ENCODE measurements at regions not wholly inside any gene's neighbourhood (a gene's known extent, or its start where the extent isn't known, plus 50 kb on each side); places are given as distances from the start of the nearest gene placed in this dataset.
"Not testable (repeated sequence)": the region's sequence is repeated elsewhere in the genome, so short reads cannot be mapped to it uniquely, and the experiment has no call there.

DNA sequence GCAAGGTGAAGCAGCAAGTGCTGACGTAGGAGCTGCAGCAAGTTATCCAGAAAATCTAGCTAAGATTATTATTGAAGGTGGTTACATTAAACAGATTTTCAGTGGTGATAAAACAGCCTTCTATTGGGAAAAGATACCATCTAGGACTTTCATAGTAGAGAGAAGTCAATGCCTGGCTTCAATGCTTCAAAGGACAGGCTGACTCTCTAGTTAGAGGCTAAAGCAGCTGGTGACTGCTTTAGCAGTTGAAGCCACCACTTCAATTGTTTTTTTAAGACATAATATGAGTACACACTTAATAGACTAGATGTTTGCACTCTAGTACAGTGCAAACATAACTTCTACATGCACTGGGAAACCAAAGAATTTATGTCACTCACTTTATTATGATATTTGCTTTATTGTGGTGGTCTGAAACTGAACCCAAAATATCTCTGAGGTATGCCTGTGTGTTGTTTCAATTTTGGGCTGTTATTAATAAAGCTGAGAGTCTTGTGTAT is 1026.9 kb upstream of the FOXG1 start:
- TF ChIP-seq, protein P1, sequence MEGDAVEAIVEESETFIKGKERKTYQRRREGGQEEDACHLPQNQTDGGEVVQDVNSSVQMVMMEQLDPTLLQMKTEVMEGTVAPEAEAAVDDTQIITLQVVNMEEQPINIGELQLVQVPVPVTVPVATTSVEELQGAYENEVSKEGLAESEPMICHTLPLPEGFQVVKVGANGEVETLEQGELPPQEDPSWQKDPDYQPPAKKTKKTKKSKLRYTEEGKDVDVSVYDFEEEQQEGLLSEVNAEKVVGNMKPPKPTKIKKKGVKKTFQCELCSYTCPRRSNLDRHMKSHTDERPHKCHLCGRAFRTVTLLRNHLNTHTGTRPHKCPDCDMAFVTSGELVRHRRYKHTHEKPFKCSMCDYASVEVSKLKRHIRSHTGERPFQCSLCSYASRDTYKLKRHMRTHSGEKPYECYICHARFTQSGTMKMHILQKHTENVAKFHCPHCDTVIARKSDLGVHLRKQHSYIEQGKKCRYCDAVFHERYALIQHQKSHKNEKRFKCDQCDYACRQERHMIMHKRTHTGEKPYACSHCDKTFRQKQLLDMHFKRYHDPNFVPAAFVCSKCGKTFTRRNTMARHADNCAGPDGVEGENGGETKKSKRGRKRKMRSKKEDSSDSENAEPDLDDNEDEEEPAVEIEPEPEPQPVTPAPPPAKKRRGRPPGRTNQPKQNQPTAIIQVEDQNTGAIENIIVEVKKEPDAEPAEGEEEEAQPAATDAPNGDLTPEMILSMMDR (IDR thresholded peaks at IDR 0.05; ENCODE audit: extremely low read depth, insufficient read depth, missing control alignments) = no peak
- in situ Hi-C loops (cut with MboI; ENCODE audit: low pct_unique_long_range_greater_than_20kb, low sequenced_read_pairs, unreplicated experiment) = no loop called here
- DNase-seq (ENCODE audit: low spot score) = no peak

DNA sequence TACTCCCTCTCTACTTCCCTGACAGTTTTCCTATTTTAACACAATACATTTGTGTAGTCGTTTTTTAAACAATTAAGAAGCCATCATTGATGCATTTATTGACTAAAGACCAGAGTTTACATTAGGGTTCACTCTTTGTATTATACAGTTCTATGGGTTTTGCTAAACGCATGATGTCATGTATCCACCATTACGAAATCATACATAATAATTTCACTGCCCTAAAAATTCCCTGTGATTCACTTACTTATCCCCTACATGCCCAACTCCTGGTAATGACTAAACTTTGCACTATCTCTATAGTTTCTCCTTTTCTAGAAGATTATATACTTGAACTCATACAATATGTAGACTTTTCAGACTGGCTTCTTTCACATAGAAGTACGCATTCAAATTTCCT is 1016.5 kb upstream of the FOXG1 start:
- TF ChIP-seq, protein P1 (IDR thresholded peaks at IDR 0.05; ENCODE audit: extremely low read depth, insufficient read depth, missing control alignments) = no peak
- in situ Hi-C loops (cut with MboI; ENCODE audit: low pct_unique_long_range_greater_than_20kb, low sequenced_read_pairs, unreplicated experiment) = no loop called here
- no peak for DNase-seq (ENCODE audit: low spot score)

DNA sequence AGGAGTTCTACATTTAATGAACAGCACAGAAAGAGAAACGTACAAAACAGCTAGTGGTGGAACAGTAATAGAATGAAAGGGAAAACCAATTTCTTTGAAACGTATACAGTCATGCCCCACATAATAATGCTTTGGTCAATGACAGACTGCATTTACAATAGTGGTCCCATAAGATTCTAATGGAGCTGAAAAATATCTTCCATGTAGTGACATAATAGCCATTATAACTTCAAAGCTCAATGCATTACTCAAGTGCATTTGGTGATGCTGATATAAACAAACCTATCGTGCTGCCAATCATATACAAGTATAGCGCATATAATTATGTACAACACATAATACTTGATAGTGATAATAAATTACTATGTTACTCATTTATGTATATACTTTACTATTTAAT is 1008.9 kb upstream of the FOXG1 start:
- in situ Hi-C loops (cut with MboI; ENCODE audit: low pct_unique_long_range_greater_than_20kb, low sequenced_read_pairs, unreplicated experiment); DNase-seq (ENCODE audit: low spot score): not testable (repeated sequence)

DNA sequence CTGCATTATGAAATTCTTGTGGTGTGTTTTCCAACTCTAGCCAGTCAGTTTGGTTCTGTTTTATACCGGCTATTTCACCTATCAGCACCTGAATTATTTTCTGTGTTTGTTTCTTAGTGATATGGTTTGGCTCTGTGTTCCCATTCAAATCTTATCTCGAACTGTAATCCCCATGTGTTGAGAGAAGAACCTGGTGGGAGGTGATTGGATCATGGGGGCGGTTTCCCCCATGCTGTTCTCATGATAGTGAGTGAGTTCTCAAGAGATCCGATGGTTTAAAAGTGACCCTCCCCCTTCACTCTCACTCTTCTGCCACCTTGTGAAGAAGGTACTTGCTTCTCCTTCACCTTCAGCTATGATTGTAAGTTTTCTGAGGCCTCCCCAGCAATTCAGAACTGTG is 1006.2 kb upstream of the FOXG1 start:
- DNase-seq (ENCODE audit: low spot score); in situ Hi-C loops (cut with MboI; ENCODE audit: low pct_unique_long_range_greater_than_20kb, low sequenced_read_pairs, unreplicated experiment): not testable (repeated sequence)

DNA sequence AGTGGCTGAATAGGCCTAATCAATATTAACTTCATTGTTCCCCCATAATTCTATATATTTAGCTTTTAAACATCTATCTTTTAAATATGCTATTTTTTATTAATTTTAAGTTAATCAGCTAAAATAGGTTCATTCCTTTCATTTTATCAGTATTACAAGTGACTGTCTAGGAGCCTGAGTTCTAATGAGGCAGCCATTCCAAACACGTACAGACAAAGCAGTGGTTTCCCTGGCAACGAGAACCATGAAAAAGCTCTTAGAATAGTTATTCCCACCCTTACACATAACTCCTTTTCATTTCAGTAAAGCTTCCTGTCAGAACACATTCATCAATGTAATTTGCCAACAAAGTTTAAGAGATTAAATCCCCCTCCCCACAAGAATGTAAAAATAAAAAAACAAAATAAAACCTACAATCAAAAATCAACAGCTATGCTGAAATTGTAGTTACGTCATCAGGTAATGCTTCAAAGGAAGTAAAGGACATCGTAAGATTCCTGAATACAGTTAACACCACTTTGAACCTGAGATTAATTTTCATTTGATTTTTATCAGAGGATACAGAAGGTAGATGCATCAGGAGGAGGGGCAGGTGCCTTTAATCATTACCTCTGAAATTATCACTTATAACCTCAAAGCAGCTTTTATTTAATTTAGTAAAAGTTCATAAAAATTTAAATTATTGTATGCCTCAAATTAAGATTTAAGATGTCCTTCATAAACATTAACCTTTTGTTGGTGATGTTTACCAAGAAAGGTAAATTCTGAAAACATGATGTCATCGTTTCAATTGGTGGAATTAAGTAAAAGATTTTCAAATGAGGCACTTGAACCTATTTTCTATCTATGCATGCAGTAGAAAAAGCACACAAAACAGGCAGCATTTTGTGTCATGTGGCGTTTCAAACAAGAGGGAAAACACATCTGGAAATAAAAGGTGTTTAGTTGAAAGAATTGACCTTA is 967.2 kb upstream of the FOXG1 start:
- DNase-seq (ENCODE audit: low spot score); in situ Hi-C loops (cut with MboI; ENCODE audit: low pct_unique_long_range_greater_than_20kb, low sequenced_read_pairs, unreplicated experiment): not testable (repeated sequence)

DNA sequence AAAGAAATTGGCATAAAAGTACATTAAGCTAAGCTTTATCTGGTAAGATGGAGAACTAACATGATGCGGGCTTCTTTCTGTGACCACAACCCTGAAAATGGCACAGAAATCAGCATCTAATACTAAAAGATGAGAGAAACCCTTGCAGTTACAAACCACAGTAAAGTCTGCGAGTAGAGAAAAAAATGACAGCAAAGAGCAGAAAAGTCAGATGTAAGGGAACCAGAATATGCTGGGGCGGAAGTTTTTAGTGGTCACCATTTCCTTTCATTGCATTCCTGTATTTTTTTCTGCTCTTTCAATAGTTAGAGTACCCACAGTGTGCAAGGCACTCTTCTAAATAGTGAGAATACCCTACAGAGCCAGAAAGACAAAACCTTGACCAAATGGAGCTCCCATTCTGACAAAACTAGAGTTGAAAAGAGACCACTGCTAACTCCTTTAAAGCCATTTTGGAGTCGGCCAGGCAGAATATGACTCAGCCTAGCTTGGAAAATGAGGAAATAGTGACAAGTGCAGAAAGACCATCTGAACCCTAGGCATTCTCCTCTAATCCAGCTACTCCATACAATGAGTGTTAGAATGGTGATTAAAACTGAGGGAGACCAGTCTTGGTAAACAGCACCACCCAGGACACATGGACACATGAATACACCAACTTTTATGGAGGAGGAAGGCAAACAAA is 948.7 kb upstream of the FOXG1 start:
- in situ Hi-C loops (cut with MboI; ENCODE audit: low pct_unique_long_range_greater_than_20kb, low sequenced_read_pairs, unreplicated experiment) = not testable (repeated sequence)

DNA sequence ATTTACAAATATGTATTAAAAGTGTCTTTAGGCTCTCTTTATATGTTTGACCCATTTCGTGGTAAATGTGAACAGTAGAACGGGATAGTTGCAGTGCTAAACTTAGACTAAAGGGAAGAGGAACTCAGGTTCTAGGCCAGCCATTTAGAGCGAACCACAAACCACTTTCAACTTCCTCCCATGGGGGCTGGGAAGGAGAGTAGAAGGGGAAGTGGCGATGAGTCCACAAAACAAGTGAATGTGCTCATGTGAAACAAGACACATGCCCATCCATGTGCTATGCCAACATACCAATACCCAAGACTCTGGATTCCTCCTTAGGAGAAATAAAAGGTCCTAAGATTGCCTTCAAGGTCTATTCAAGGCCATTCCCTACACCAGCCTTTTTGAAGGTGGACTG is 940.4 kb upstream of the FOXG1 start:
- DNase-seq (ENCODE audit: low spot score); in situ Hi-C loops (cut with MboI; ENCODE audit: low pct_unique_long_range_greater_than_20kb, low sequenced_read_pairs, unreplicated experiment): not testable (repeated sequence)

More for the DNA sequence above, 948.7 kb upstream of the FOXG1 start:
- not testable (repeated sequence) for DNase-seq (ENCODE audit: low spot score)

DNA sequence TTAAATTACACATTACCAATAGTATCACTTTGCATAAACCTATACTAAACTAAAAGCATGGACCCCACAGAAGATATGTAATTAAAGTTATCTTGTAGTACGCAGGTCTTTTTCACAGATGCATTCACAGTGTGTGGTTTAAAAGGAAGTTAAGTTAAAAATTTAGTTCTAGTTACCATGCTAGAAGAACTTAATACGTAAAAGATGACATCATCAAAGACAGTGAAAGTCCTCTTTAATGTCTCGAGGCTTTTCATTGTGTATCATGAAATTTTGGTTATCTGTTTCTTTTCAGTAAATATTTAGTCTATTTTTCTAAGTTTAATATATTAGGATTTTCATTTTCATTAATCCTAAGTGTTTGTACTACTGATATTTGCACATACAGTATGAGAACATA is 934.6 kb upstream of the FOXG1 start:
- in situ Hi-C loops (cut with MboI; ENCODE audit: low pct_unique_long_range_greater_than_20kb, low sequenced_read_pairs, unreplicated experiment); DNase-seq (ENCODE audit: low spot score): not testable (repeated sequence)

DNA sequence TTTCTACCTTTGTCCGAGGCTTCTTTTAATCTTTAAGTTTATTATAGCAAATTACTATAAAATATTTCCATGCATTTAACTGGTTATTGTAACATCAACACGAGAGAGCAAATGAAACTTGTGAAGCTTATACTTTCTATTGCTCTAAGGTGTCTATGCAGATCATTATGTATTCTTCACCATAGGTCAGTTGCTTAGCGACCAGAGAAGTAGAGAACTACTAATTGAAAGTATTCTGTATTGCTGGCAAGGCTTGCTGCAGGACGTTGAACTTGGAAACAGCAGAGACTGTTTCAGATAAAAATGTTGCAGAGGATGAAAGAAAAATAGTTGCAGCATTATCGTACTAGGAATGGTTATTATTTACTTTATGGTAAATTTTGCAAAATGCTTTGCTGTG is 933.6 kb upstream of the FOXG1 start:
- DNase-seq (ENCODE audit: low spot score); in situ Hi-C loops (cut with MboI; ENCODE audit: low pct_unique_long_range_greater_than_20kb, low sequenced_read_pairs, unreplicated experiment): not testable (repeated sequence)

DNA sequence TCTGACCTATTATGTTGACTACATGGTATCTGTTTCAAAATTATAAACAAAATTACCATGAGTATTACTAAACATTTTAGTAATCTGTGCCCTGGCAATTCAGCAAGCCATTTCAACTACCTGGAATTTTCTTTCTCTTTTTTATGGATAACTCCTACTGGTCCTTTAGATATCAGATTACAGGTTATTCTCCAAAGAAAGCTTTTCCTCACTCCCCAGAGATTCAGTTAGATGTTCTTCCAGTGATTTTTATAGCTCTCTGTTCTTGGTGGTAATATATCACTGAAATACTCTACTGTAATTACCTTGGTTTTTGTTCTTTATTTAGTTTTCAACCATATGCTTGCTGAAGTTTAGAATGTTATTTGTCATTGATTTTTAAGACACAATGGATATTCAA is 930.2 kb upstream of the FOXG1 start:
- TF ChIP-seq, protein P1 (IDR thresholded peaks at IDR 0.05; ENCODE audit: extremely low read depth, insufficient read depth, missing control alignments) = no peak
- in situ Hi-C loops (cut with MboI; ENCODE audit: low pct_unique_long_range_greater_than_20kb, low sequenced_read_pairs, unreplicated experiment) = no loop called here
- DNase-seq (ENCODE audit: low spot score) = no peak
